MCF 10A (cell line): ENCODE measurements at regions not wholly inside any gene's neighbourhood (a gene's known extent, or its start where the extent isn't known, plus 50 kb on each side); places are given as distances from the start of the nearest gene placed in this dataset.

Source experiments
- BruUV-seq: library from RNA; stranded (reverse); fragments of 400-500 nt; replicated peaks from 2 replicates; lab custom pipeline; 2021; lab: Mats Ljungman, UMichigan
- CTCF ChIA-PET: fragments of 300-600 bp; sonication (Branson Sonifier 250); formaldehyde crosslinking; extraction: SDS; loops from one replicate; lab custom pipeline; 2021; ENCODE audit warnings: antibody characterized with exemption, inconsistent platforms; lab: Yijun Ruan, JAX
- POLR2A ChIA-PET: fragments of 300-600, 350-650 bp; sonication (Branson Sonifier 250); formaldehyde crosslinking; extraction: SDS; loops from one replicate; lab custom pipeline; 2020; ENCODE audit warnings: antibody characterized with exemption, inconsistent platforms; lab: Yijun Ruan, JAX
- DNase-seq: peaks from one replicate; pipeline ENCODE4 v3.0.0-alpha.2; 2018; ENCODE audit not compliant: unreplicated experiment
- H3K27ac Mint-ChIP-seq: one replicate; pipeline ENCODE4 v1.8.0; 2022; ENCODE audit warnings: mild to moderate bottlenecking, low read depth, mixed read lengths; ENCODE audit not compliant: unreplicated experiment
- H3K27me3 Mint-ChIP-seq: one replicate; pipeline ENCODE4 v1.8.0; 2022; ENCODE audit warnings: mixed read lengths; ENCODE audit not compliant: insufficient read depth, unreplicated experiment
- H3K36me3 Mint-ChIP-seq: one replicate; pipeline ENCODE4 v1.8.0; 2022; ENCODE audit warnings: mild to moderate bottlenecking, moderate library complexity, mixed read lengths; ENCODE audit not compliant: insufficient read depth, unreplicated experiment
- H3K4me1 Mint-ChIP-seq: one replicate; pipeline ENCODE4 v1.8.0; 2022; ENCODE audit warnings: mixed read lengths; ENCODE audit not compliant: insufficient read depth, unreplicated experiment
- H3K4me3 Mint-ChIP-seq: one replicate; pipeline ENCODE4 v1.8.0; 2022; ENCODE audit warnings: mild to moderate bottlenecking, moderate library complexity, mixed read lengths; ENCODE audit not compliant: unreplicated experiment
- H3K9me3 Mint-ChIP-seq: one replicate; pipeline ENCODE4 v1.8.0; 2022; ENCODE audit warnings: mixed read lengths; ENCODE audit not compliant: unreplicated experiment
- intact Hi-C: fragments of 100-400 bp; cut with micrococcal nuclease; formaldehyde crosslinking; loops from 2 replicates; pipeline ENCODE4 v1.14.1; 2022
- TF ChIP-seq, protein P1 (sequence below): fragments of 200-600 bp; IDR thresholded peaks from one replicate; pipeline ENCODE4 v1.8.0; 2022; ENCODE audit warnings: antibody characterized with exemption, mild to moderate bottlenecking; ENCODE audit not compliant: unreplicated experiment

DNA sequence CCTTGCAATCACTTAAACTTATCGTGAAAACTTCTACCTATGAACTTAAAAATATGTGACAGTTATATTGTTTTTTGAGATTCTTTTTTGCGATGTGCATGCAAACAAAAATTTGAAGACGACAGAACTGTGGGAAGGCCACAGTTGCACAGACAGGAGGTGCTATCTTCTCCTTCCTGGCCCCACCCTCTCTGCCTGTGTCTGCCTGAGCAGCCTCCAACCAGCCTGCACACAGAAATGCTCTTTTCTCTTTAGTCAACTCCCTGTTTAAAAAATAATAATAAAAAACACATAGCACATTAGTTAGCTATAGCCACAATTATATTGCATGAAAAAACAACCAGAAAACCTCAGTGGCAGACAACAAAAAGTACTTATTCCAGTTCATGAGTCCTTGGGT is 212.2 kb downstream of the ZNF621 start:
- H3K9me3 Mint-ChIP-seq, result peaks cover 8% of the 10 kb centered on the region
- no peak for DNase-seq
- TF ChIP-seq, protein P1, sequence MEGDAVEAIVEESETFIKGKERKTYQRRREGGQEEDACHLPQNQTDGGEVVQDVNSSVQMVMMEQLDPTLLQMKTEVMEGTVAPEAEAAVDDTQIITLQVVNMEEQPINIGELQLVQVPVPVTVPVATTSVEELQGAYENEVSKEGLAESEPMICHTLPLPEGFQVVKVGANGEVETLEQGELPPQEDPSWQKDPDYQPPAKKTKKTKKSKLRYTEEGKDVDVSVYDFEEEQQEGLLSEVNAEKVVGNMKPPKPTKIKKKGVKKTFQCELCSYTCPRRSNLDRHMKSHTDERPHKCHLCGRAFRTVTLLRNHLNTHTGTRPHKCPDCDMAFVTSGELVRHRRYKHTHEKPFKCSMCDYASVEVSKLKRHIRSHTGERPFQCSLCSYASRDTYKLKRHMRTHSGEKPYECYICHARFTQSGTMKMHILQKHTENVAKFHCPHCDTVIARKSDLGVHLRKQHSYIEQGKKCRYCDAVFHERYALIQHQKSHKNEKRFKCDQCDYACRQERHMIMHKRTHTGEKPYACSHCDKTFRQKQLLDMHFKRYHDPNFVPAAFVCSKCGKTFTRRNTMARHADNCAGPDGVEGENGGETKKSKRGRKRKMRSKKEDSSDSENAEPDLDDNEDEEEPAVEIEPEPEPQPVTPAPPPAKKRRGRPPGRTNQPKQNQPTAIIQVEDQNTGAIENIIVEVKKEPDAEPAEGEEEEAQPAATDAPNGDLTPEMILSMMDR, result no peak
- no peaks in the 10 kb centered on the region for H3K36me3 Mint-ChIP-seq
- BruUV-seq, result no TSS peak
- intact Hi-C loops, result no loop called here
- ChIA-PET POLR2A (interaction anchor here (0.6 to 1.0 kb wide), 2 partner anchors 19 to 1328 kb away, joined by 3 to 6 read pairs; no protein-coding TSS in a partner anchor), CTCF (interaction anchor here (0.6 kb wide), 1 partner anchor 1382 kb away, joined by 4 read pairs; no protein-coding TSS in a partner anchor)
- no peaks in the 10 kb centered on the region for H3K27me3 Mint-ChIP-seq
- H3K4me3 Mint-ChIP-seq, result no peak overlapping the region
- no peaks in the 10 kb centered on the region for H3K4me1 Mint-ChIP-seq
- no peak overlapping the region for H3K27ac Mint-ChIP-seq

DNA sequence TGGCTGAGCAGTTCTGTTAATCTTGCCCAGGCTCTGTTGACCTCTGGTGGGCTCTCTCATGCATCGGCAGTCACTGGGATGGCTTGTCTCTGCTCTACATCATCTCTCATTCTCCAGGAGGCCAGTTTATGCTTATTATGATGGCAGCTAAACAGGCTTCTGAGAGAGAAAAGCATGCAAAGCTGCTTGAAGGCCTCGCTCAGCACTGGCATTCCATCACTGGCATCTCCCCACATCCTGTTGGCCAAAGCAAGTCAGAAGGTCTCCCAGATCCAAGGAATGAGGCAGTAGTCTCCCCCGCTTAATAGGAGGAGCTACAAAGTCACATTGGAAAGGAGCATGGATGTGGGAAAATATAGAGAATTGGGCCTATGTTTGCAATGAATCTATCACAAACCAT is 212.6 kb downstream of the ZNF621 start:
- POLR2A ChIA-PET, result interaction anchor here (0.6 to 1.0 kb wide), 2 partner anchors 18 to 1327 kb away, joined by 3 to 6 read pairs; no protein-coding TSS in a partner anchor
- DNase-seq, result no peak
- H3K27me3 Mint-ChIP-seq, result no peaks in the 10 kb centered on the region
- H3K4me3 Mint-ChIP-seq, result no peak overlapping the region
- no TSS peak for BruUV-seq
- intact Hi-C loops, result no loop called here
- CTCF ChIA-PET, result interaction anchor here (0.6 kb wide), 1 partner anchor 1382 kb away, joined by 4 read pairs; no protein-coding TSS in a partner anchor
- peaks cover 8% of the 10 kb centered on the region for H3K9me3 Mint-ChIP-seq
- H3K4me1 Mint-ChIP-seq, result no peaks in the 10 kb centered on the region
- no peak overlapping the region for H3K27ac Mint-ChIP-seq
- TF ChIP-seq, protein P1, result no peak
- no peaks in the 10 kb centered on the region for H3K36me3 Mint-ChIP-seq

DNA sequence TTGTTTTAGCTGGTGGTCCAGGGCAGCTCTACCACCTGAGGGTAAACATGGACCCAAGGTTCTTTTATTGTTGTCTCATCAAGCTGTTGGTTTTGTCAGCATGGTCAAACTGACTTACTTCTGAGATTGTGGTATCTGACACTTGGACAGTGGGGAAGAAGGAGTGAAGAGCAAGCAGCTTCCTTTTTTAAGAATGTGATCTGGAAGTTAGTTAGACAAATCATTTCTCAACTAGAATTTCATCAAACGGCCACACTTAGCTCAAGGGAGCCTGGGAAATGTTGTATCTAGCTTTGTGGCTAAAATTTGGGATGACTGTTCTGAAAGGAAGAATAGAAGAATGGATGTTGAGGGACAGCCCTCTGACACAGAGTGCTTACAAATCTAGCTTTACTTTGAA is 215.2 kb downstream of the ZNF621 start:
- no peak for DNase-seq
- Mint-ChIP-seq H3K27ac (no peak overlapping the region), H3K4me3 (no peak overlapping the region), H3K36me3 (no peaks in the 10 kb centered on the region), H3K4me1 (no peaks in the 10 kb centered on the region), H3K27me3 (no peaks in the 10 kb centered on the region), H3K9me3 (no peaks in the 10 kb centered on the region)
- intact Hi-C loops, result no loop called here
- BruUV-seq, result no TSS peak
- TF ChIP-seq, protein P1, result no peak
- POLR2A ChIA-PET, result interaction anchor here (0.8 kb wide), 2 partner anchors 20 to 58 kb away, joined by 3 read pairs; no protein-coding TSS in a partner anchor
- CTCF ChIA-PET, result interaction anchor here (0.6 kb wide), 2 partner anchors 482 to 1128 kb away, joined by 3 to 4 read pairs; no protein-coding TSS in a partner anchor

DNA sequence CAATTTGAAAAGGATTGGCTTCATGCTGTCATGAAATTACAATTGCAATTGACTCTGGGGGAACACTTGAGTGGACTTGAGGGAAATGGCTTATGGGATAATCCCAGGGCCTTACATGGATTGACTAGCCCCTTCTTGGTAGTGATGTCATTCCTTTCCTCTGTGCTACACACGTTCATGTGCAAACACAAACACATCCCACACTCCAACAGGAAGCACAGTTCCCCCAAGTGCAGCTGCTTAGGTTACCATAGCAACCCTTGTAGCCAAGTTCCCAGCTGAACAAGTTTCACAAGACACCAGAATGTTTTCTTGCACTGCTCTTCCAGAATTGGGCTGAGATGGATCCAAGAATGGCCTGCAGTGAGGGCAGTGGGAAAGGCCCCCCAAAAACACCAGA is 217.0 kb downstream of the ZNF621 start:
- TF ChIP-seq, protein P1, result no peak
- peak; percentile 11 for DNase-seq
- BruUV-seq, result no TSS peak
- intact Hi-C loops, result no loop called here
- no peak overlapping the region for H3K27ac Mint-ChIP-seq
- no peak overlapping the region for H3K4me3 Mint-ChIP-seq
- no peaks in the 10 kb centered on the region for H3K27me3 Mint-ChIP-seq
- no peaks in the 10 kb centered on the region for H3K9me3 Mint-ChIP-seq
- ChIA-PET POLR2A (no interaction called here), CTCF (interaction anchor here (0.6 kb wide), 1 partner anchor 146 kb away, joined by 3 read pairs; no protein-coding TSS in a partner anchor)
- H3K36me3 Mint-ChIP-seq, result no peaks in the 10 kb centered on the region
- no peaks in the 10 kb centered on the region for H3K4me1 Mint-ChIP-seq
